Esophagus muscularis mucosa (tissue), 4 donors: ENCODE measurements at regions not wholly inside any gene's neighbourhood (a gene's known extent, or its start where the extent isn't known, plus 50 kb on each side); places are given as distances from the start of the nearest gene placed in this dataset.

Experiments
- CTCF ChIP-seq, 3 experiments: fragments of 200-600 bp in 2 of 3; fragments of 450-650 bp in 1 of 3; sonication (generic) in 2 of 3; IDR thresholded peaks; one replicate each; pipeline ENCODE4 v1.5.1; 2017 to 2019; ENCODE audit warnings: antibody characterized with exemption in 3 of 3, mild to moderate bottlenecking in 2 of 3, moderate library complexity in 1 of 3
- EP300 ChIP-seq: sonication (generic); formaldehyde crosslinking; IDR thresholded peaks from one replicate; pipeline ENCODE4 v1.6.1; 2017; ENCODE audit warnings: antibody characterized with exemption
- POLR2A ChIP-seq: fragments of 450-650 bp; IDR thresholded peaks from one replicate; pipeline ENCODE4 v1.6.1; 2017; ENCODE audit warnings: antibody characterized with exemption, moderate library complexity, mild to moderate bottlenecking, low read depth
- POLR2AphosphoS5 ChIP-seq, 2 donors: sonication (generic); formaldehyde crosslinking; IDR thresholded peaks; one replicate each; pipeline ENCODE4 v1.6.1; 2017; ENCODE audit warnings: antibody characterized with exemption in 2 of 2

GRCh38 chr6:142698751-142699150 lies 246.2 kb downstream of the HIVEP2 start:
- TF ChIP-seq CTCF (IDR thresholded peaks at IDR 0.05) (no peak), POLR2A (no peak), EP300 (no peak), POLR2AphosphoS5 (IDR thresholded peaks at IDR 0.05) (no peak)
